Bone marrow (tissue), 2 donors: ENCODE measurements at regions not wholly inside any gene's neighbourhood (a gene's known extent, or its start where the extent isn't known, plus 50 kb on each side); places are given as distances from the start of the nearest gene placed in this dataset.
"Not testable (repeated sequence)": the region's sequence is repeated elsewhere in the genome, so short reads cannot be mapped to it uniquely, and the experiment has no call there.

Experiments
- DNase-seq, 2 donors: peaks; one replicate each; lab custom pipeline; 2025; lab: John Stamatoyannopoulos, UW

DNA sequence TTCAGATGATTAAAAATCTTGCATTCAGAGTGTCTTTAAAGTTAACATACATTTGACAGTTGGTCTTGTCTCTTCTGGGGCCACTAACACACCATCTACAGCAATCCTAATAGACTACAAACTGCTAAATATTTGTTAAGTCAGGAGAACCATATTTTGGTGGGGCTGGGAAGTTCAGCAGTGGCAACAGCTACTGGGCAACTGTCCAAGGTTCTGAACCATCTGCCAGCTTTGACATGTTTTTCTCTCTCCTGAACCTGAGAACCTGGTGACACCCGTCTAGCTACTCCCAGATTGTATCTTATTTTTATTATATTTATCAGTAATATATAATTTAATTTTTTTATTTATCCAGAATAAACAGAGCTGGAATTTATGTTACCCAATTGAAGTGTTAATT is 199.0 kb upstream of the DPYD start:
- DNase-seq = no peak

- DNase-seq = no peak
These were observed 193.0 kb upstream of the DPYD start for GRCh38 chr1:98113811-98114210.

GRCh38 chr1:98112626-98113025 is 191.8 kb upstream of the DPYD start:
- no peak for DNase-seq

- no peak for DNase-seq
These were observed 189.8 kb upstream of the DPYD start for GRCh38 chr1:98110674-98111073.

DNA sequence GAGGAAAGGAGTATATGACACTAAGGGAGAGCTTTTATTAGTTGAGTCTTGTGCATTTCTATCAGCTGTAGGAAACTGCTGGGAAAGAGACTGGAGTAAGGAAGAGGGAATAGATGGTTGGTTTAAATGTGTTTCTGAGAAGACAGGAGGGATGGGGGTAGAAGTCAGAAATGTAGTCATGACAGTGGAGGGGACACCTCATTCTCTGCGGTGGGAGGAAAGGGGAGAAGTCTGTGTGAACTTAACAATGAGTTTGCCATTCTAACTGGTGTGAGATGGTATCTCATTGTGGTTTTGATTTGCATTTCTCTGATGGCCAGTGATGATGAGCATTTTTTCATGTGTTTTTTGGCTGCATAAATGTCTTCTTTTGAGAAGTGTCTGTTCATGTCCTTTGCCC is 187.5 kb upstream of the DPYD start:
- not testable (repeated sequence) for DNase-seq

GRCh38 chr1:98107256-98107655 is 186.4 kb upstream of the DPYD start:
- no peak for DNase-seq

DNA sequence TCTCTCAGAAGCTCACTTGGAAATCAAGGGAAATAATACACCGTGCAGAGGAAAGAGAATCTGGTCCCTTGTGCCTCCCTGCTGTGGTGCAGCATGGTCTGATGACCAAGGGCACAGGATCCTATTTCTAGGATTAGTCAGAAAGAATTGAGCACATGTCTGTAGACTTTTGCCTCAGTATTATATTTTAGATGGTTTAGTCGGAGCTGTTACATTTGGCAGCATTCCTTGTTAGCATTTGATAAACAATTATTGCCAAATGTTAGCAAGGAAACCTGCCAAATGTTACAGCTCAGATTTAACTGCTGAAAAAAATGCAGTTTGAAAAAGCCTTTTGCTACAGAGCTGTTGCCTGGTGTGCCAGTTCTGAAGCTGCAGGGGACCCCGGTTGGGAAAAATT is 183.5 kb upstream of the DPYD start:
- DNase-seq = no peak

- no peak for DNase-seq
These were observed 182.9 kb upstream of the DPYD start for GRCh38 chr1:98103617-98104285.

- DNase-seq = no peak
These were observed 181.7 kb upstream of the DPYD start for GRCh38 chr1:98102345-98103030.

DNA sequence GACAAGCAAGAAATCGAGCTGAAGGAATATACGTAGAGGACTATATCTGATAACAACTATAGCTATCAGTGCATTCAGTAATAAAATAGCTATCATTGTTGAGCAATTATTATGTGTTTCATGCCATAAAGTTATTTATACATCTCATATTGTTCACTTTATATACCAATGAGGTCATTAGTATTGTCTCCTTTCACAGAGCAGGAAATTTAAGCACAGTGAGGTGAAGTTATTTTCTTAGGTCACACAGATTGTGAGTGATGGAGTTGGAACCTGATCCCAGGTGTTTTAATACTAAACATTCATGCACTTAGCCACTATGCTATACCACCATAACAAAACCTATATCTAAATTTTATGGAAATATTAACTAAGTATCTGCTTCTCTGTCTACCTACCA is 180.5 kb upstream of the DPYD start:
- DNase-seq = no peak

- no peak for DNase-seq
These were observed 178.7 kb upstream of the DPYD start for GRCh38 chr1:98099501-98099900.

GRCh38 chr1:98098473-98098872 is 177.6 kb upstream of the DPYD start:
- no peak for DNase-seq

DNA sequence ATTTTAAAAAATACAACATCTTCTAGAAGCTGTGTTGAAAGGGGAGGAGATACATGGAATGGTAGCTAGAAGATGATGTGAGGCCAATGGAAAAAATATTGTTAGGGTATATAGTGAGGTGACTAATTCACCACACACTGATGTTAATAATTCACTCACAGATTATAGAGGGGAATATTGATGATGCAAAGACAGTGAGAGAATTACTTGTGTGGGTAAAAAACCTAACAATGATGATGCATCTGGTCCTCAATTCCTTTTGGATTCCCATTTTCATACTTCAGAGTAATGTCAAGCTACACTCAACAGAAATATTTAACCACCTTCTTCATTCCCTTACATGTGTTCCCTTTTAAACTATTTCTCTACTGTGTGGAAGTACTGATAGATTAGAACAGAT is 169.5 kb upstream of the DPYD start:
- no peak for DNase-seq

DNA sequence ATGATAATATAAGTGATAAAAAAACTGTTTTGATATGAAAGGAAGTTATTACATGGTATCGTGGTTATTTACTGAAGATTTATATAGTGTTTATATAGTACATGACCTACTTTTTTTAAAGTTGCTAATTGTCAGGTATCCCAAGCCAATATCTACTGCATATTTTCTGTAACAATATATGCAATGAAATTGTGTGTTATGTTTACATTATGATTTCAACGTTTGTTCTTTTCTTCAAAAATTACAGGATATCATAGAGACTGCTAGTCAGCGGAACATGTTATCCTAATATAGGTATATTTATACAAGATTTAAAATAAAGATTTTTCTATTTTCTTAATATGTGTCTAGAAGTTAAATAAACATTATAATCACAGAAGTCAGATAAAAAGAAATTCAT is 167.5 kb upstream of the DPYD start:
- DNase-seq = no peak

- no peak for DNase-seq
These were observed 166.1 kb upstream of the DPYD start for GRCh38 chr1:98086796-98087441.

DNA sequence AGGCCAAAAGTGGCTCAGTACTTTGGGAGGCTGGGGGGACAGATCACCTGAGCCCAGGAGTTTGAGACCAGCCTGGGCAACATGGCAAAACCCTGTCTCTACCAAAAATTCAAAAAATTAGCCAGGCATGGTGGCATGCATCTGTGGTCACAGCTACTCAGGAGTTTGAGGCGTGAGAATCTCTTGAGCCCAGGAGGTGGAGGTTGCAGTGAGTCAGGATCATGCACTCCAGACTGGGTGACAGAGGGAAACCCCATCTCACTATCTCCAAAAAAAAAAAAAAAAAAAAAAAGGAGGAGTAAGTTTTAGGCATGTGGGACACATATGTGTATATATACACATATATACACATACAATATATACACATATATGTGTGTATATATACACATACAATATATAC is 165.3 kb upstream of the DPYD start:
- no peak for DNase-seq

GRCh38 chr1:98084188-98084587 is 163.4 kb upstream of the DPYD start:
- DNase-seq = no peak

DNA sequence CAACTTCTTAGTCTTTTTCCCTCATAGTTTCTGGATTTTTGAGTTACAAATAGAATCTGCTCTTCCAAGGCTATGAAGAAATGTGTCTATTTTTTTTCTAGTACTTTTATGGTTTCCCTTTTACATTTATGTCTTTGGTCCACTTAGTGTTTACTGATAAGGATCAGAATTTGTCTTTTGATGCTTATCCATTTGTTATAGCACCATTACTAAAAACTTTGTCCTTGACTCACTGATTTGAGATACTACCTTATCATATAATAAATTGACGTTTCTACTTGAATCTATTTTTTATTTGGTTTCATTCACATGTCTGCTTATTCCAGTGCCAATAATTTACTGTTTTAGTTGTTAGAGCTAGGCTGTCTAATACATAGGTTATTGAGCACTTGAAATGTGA is 161.1 kb upstream of the DPYD start:
- DNase-seq = no peak

GRCh38 chr1:98078596-98078995 is 157.8 kb upstream of the DPYD start:
- DNase-seq = no peak

GRCh38 chr1:98077691-98078090 is 156.9 kb upstream of the DPYD start:
- no peak for DNase-seq

DNA sequence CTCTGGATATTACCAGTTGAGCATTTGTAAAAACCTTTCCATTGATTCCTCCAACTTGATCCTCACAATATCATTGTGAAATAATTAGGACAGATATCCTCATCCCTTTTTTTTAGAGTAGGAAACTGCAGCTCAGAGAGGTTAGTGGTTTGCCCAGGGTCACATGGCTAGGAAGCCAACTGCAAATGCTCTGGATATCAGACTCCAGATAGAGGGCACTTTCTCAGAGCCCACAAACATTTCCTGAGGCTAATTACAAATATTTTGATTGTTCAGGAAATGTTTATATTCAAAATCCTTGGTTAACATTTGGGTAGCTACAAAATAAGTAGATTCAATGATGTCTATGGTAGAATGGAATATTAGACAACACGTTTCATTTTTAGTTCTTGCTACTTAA is 154.8 kb upstream of the DPYD start:
- no peak for DNase-seq

DNA sequence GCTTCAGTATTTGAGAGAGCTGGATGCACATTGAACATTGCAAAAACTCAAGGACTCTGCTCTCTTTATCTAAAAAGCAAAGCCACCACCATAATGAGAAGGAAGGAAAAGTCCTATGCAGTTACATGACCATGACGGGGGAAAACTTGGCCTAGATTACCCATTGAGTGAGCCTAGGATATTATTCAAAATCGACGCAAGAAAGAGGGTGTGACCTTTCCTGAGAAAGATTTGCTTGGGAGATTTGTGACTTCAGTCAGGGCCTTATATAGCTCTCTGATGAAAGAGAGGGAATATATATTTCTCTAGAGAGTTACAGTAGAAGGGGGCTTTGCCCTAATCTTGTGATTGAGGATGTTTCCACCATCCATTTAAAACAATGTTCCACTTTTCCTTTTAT is 153.0 kb upstream of the DPYD start:
- DNase-seq = no peak

GRCh38 chr1:98073106-98073505 is 152.3 kb upstream of the DPYD start:
- DNase-seq = no peak

- no peak for DNase-seq
These were observed 151.2 kb upstream of the DPYD start for GRCh38 chr1:98072047-98072446.
